KMS-11 (cell line): ENCODE measurements at regions not wholly inside any gene's neighbourhood (a gene's known extent, or its start where the extent isn't known, plus 50 kb on each side); places are given as distances from the start of the nearest gene placed in this dataset.

Source experiments
- H2AFZ ChIP-seq: fragments of 200-600 bp; sonication (generic); 2 replicates; pipeline ENCODE4 v1.6.1; 2016; ENCODE audit warnings: antibody characterized with exemption, mixed run types, low read depth
- H3K27ac ChIP-seq: fragments of 200-600 bp; sonication (generic); 2 replicates; pipeline ENCODE4 v1.6.1; 2016; ENCODE audit warnings: mild to moderate bottlenecking, mixed run types
- H3K27me3 ChIP-seq: fragments of 200-600 bp; sonication (generic); 2 replicates; pipeline ENCODE4 v1.6.1; 2017; ENCODE audit warnings: mild to moderate bottlenecking, low read depth, mixed run types, moderate library complexity; ENCODE audit not compliant: insufficient read depth
- H3K36me3 ChIP-seq: fragments of 200-600 bp; sonication (generic); 2 replicates; pipeline ENCODE4 v1.6.1; 2017; ENCODE audit warnings: mild to moderate bottlenecking, mixed run types; ENCODE audit not compliant: insufficient read depth
- H3K4me1 ChIP-seq: fragments of 200-600 bp; sonication (generic); 2 replicates; pipeline ENCODE4 v1.6.1; 2016; ENCODE audit warnings: mild to moderate bottlenecking, low read depth, mixed run types; ENCODE audit not compliant: poor library complexity, severe bottlenecking
- H3K4me2 ChIP-seq: fragments of 200-600 bp; sonication (generic); 2 replicates; pipeline ENCODE4 v1.7.0; 2016; ENCODE audit warnings: mild to moderate bottlenecking, mixed run types
- H3K4me3 ChIP-seq: fragments of 200-600 bp; sonication (generic); IDR thresholded peaks from 2 replicates; pipeline ENCODE4 v1.6.1; 2017; ENCODE audit warnings: low read depth, low read length, mixed read lengths; ENCODE audit not compliant: insufficient read depth
- H3K79me2 ChIP-seq: fragments of 200-600 bp; sonication (generic); 2 replicates; pipeline ENCODE4 v1.6.1; 2016; ENCODE audit warnings: low read depth, mixed run types; ENCODE audit not compliant: insufficient read depth
- H3K9ac ChIP-seq: fragments of 200-600 bp; sonication (generic); 2 replicates; pipeline ENCODE4 v1.6.1; 2016; ENCODE audit warnings: mild to moderate bottlenecking, mixed run types
- H4K20me1 ChIP-seq: fragments of 200-600 bp; sonication (generic); 2 replicates; pipeline ENCODE4 v1.6.1; 2016; ENCODE audit warnings: mild to moderate bottlenecking, mixed run types; ENCODE audit not compliant: insufficient read depth
- TF ChIP-seq, protein P1 (sequence below): fragments of 200-600 bp; sonication (generic); conservative IDR thresholded peaks from 2 replicates; pipeline ENCODE4 v1.6.1; 2017; ENCODE audit warnings: low read depth, mild to moderate bottlenecking, antibody characterized with exemption, low read length, moderate library complexity, mixed read lengths

DNA sequence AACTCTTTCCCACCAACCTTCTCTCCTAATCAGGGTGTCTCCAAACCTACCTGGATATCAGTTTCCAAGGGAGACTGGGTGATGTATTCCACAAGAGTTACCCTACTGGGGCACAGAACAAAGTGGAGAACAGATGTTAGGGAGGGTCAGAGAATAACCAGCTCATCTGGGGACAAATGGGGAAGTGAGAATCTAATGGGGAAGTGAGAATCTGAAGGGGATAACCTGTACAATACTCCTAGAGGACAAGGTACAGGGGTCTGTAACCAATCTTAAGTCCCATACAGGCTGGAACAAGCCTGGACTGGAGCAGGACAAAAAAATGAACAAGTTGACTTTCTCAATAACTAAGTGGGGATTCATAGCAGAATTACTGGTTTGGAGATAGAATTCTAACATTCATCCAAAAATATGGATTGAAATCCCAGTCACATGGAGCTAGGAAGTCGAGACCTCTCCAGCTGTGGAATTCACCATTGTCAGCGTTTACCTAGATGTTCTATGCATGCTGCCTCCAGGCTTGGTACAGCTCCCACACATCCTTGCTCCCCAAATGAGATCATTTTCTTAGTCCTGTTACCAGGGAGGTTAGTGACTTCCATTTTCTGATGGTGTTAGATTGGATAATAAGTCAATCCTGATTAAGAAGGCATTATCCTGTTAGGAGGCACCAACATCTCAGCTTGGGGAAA is 214.8 kb upstream of the MOCS1 start:
- no peak overlapping the region for H3K9ac ChIP-seq
- H3K79me2 ChIP-seq, result no peaks in the 10 kb centered on the region
- H4K20me1 ChIP-seq, result no peaks in the 10 kb centered on the region
- H3K4me1 ChIP-seq, result no peaks in the 10 kb centered on the region
- no peak overlapping the region for H3K4me3 ChIP-seq
- no peak overlapping the region for H2AFZ ChIP-seq
- H3K27me3 ChIP-seq, result no peaks in the 10 kb centered on the region
- H3K4me2 ChIP-seq, result no peak overlapping the region
- TF ChIP-seq, protein P1, sequence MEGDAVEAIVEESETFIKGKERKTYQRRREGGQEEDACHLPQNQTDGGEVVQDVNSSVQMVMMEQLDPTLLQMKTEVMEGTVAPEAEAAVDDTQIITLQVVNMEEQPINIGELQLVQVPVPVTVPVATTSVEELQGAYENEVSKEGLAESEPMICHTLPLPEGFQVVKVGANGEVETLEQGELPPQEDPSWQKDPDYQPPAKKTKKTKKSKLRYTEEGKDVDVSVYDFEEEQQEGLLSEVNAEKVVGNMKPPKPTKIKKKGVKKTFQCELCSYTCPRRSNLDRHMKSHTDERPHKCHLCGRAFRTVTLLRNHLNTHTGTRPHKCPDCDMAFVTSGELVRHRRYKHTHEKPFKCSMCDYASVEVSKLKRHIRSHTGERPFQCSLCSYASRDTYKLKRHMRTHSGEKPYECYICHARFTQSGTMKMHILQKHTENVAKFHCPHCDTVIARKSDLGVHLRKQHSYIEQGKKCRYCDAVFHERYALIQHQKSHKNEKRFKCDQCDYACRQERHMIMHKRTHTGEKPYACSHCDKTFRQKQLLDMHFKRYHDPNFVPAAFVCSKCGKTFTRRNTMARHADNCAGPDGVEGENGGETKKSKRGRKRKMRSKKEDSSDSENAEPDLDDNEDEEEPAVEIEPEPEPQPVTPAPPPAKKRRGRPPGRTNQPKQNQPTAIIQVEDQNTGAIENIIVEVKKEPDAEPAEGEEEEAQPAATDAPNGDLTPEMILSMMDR, result no peak
- no peaks in the 10 kb centered on the region for H3K36me3 ChIP-seq
- no peak overlapping the region for H3K27ac ChIP-seq

DNA sequence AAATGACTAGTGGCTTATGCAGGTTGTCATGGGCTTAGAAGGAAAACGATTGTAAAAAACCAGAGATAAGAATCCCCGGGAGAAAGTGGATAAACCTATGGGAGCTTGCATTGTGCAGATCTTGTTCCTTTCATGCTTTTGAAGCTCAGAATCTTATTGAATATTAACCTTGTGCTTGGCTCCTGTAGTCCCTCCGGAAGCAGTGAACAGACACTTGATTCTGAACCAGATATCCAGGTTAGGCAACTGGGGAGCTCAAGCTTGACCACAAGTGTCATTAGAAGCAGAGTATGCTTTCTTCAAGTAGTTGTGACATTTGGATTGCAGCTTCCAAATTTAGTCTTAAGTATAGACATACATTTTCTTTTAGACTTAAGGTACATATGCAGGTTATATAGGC is 212.6 kb upstream of the MOCS1 start:
- H3K79me2 ChIP-seq, result no peaks in the 10 kb centered on the region
- no peaks in the 10 kb centered on the region for H3K4me1 ChIP-seq
- H3K27ac ChIP-seq, result no peak overlapping the region
- H3K36me3 ChIP-seq, result no peaks in the 10 kb centered on the region
- no peaks in the 10 kb centered on the region for H4K20me1 ChIP-seq
- no peaks in the 10 kb centered on the region for H3K27me3 ChIP-seq
- no peak overlapping the region for H3K4me3 ChIP-seq
- H3K9ac ChIP-seq, result no peak overlapping the region
- no peak overlapping the region for H3K4me2 ChIP-seq
- TF ChIP-seq, protein P1, result no peak
- H2AFZ ChIP-seq, result no peak overlapping the region

DNA sequence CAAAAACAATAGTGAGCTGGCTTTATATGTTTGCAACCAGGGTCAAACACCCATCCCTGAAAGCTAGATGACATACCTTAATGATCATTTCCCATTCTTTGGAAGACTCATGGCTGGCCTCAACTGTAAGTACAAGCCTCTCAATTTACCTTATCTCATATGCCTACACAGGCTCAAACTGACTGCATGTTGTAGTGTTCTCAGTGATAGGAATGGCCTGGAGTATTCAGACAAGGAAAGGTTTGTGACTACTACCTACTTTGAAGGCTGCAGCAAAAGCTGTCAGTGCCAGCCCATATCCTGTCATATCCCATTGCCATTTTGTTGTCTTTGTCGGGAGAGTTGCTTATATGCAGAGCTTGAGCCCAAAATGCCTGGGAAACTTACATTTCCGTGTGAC is 205.2 kb upstream of the MOCS1 start:
- no peak overlapping the region for H3K4me2 ChIP-seq
- TF ChIP-seq, protein P1, result no peak
- H3K36me3 ChIP-seq, result no peaks in the 10 kb centered on the region
- H2AFZ ChIP-seq, result no peak overlapping the region
- no peaks in the 10 kb centered on the region for H3K27me3 ChIP-seq
- no peaks in the 10 kb centered on the region for H3K79me2 ChIP-seq
- no peaks in the 10 kb centered on the region for H4K20me1 ChIP-seq
- no peak overlapping the region for H3K4me3 ChIP-seq
- H3K4me1 ChIP-seq, result no peaks in the 10 kb centered on the region
- no peak overlapping the region for H3K9ac ChIP-seq
- no peak overlapping the region for H3K27ac ChIP-seq

DNA sequence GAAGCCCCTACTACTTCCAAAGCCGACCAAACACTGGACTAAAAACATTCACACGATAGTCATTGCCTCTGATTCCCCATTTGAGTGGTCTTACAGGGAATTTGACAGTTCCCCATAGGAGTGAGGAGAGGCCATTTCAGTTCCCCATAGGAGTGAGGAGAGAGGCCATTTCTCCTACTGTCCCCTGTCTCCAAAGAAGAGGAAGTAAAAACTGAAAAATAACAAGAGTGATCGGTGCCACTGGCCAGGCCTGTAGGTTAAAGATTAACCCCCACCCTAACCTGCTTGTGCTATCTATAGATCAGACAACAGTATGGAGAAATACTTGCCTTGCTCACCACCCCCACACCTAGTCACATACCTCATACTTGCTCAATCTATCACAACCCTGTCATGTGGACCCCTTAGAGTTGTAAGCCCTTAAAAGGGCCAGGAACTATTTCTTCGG is 204.0 kb upstream of the MOCS1 start:
- H2AFZ ChIP-seq, result no peak overlapping the region
- H4K20me1 ChIP-seq, result no peaks in the 10 kb centered on the region
- no peak overlapping the region for H3K4me3 ChIP-seq
- no peaks in the 10 kb centered on the region for H3K36me3 ChIP-seq
- H3K4me2 ChIP-seq, result no peak overlapping the region
- TF ChIP-seq, protein P1, result no peak
- H3K4me1 ChIP-seq, result no peaks in the 10 kb centered on the region
- no peaks in the 10 kb centered on the region for H3K27me3 ChIP-seq
- no peak overlapping the region for H3K27ac ChIP-seq
- H3K79me2 ChIP-seq, result no peaks in the 10 kb centered on the region
- H3K9ac ChIP-seq, result no peak overlapping the region
